ENCODE measurements at regions not wholly inside any gene's neighbourhood (a gene's known extent, or its start where the extent isn't known, plus 50 kb on each side); places are given as distances from the start of the nearest gene placed in this dataset.
"Not testable (repeated sequence)": the region's sequence is repeated elsewhere in the genome, so short reads cannot be mapped to it uniquely, and the experiment has no call there.

DNA sequence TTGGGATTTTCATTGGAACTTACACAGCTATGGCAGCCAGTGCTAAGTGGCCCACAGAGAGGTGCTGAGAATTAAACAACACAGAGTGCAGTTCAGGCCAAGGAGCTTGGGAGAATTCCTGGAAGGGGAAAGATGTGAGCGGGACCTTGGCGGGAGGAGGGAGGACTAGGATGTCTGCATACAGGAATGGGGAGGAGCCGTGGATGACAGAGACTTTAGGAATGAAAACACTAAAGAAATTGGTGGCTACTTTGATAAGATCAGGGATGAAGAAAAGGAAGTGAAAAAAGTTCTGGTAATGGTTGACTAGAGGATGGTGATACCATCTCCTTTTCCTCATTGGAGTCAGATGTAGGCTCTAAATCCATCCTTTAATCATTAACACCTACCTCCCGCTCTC lies 234.2 kb upstream of the FZD8 start:
- DNase-seq = no peak

DNA sequence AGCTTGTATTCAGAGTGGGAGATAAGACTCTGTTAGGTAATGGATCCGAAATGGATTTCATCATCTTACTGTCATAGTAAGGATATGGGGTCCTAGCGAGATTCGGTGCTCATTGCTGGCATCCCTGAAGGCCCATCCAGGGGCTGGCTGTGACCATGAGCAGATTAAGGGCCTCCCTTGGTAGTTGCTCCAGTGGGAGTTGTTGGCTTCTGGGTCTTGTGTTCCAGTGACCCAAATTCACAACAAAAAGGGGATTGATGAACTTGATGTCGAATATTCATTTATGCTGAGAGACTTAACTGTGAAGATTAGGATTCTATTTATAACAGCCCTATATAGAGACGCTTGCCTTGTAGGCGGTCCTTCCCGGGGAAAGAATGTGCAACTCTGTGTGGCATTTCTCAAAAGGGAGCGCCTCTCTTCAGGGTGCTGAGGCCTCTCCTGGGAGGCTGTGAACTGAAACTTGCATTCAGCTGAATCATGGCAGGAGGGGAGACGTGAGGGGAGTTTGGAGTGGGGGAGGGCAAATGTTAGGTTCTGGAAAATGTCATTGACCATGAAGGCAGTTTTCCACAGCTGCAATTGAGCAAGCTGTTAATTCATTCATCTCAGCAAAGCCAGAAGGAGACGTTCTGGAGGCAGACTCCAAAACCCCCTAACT lies 233.1 kb upstream of the FZD8 start:
- DNase-seq = no peak

DNA sequence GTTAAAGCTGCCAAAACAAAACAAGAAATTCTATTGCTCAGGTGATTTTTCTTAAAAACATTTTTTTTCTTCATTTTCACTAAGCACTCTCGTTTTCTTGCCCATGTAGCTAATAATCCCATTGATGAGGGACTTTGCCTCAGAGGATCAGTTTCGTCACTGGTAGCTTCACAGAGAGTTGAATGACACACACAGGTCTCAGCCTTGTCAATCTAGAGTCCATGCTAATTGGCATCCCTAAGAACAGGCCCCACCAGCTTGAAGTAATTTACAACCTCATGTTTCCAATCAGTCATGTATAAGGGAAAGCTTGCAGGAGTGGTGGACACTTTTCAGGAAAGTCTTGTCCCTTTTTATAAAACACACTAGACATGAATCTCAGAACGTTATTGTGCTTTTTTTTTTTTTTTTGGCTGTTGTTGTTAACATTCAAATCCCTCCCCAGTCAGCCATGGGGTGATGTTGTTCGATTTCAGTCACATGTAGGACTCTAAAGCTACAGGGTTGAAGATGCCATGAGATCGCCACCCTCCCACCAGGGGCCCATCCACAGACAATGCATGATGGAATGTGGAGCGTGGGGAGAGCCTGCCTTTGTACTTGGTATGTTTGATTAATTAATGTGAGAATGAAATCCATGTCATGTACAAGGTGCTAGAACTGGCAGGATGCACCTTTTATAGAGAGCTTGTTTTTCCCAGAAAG lies 232.4 kb upstream of the FZD8 start:
- DNase-seq = no peak

DNA sequence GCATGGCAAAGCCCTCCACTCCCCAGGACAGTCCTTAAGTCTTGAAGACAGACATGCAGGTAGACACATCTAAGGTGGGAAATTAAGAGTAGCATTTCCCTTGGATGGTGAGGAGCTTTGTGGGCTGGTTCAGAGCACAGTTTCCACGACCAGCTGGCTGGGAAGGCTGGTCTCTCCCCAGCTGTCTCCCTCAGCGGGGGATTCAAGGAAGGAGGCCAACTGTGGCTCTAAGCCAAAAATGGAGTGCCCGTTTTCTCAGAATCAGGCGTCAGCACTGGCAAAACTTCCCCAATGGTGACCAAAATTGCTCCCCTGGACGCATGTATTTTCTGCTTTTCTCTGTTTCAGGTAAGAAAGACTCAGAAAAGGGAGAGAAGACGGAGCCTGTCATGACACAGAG lies 230.6 kb upstream of the FZD8 start:
- no peak for DNase-seq

DNA sequence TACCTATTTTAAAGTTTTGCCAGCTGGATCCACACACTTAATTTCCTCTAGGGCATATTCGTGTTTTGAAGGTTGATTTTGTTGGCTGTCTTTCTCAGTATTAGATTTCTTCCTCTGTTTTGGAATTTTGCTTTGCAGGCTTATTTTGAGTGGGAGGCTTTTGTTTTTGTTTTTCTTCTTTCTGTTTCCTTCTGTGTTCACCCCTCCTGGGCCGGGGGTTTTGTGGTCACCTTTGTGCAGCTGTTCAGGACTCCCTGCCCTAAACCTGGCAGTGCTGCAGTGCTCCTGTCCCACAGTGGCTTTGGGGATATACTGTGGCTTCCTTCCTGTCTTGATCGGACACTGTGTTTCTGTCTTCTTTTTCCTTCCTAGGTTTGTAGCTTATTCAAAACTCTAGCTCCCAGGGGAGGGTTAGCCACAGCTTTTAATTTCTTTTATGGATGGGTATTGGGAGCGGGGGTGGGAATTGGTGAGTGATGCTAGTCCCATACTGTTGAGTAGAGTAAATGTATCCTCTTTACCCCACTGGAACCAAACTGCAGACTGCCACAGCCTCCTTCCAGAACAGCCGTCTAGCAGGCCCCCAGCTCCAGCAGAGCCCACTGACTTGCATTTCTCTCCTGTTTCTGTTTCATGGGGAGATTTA lies 228.7 kb upstream of the FZD8 start:
- no peak for DNase-seq

DNA sequence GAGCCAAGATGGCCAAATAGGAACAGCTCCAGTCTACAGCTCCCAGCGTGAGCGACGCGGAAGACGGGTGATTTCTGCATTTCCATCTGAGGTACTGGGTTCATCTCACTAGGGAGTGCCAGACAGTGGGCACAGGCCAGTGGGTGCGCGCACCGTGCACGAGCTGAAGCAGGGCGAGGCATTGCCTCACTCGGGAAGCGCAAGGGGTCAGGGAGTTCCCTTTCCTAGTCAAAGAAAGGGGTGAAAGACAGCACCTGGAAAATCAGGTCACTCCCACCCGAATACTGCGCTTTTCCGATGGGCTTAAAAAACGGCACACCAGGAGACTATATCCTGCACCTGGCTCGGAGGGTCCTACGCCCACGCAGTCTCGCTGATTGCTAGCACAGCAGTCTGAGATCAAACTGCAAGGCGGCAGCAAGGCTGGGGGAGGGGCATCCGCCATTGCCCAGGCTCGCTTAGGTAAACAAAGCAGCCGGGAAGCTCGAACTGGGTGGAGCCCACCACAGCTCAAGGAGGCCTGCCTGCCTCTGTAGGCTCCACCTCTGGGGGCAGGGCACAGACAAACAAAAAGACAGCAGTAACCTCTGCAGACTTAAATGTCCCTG lies 216.7 kb upstream of the FZD8 start:
- not testable (repeated sequence) for DNase-seq

DNA sequence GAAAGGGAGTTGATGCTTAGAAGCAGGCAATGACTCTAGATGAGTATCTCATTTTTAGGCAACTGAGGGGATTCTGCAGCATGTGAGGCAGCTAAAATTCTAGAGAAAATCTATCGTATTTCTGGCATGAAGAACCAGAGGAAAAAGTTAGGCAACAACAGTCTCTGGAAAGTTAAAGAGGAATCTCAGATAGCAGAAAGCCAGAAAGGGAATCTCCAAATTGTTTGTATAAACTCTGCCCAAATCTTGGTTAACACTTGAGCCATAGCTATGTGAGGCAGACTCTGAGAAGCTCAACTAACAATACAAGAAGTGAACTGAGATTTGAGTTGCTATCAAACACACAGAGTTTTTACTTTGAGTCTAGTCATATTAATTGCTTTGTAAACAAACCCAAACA lies 215.8 kb upstream of the FZD8 start:
- no peak for DNase-seq

DNA sequence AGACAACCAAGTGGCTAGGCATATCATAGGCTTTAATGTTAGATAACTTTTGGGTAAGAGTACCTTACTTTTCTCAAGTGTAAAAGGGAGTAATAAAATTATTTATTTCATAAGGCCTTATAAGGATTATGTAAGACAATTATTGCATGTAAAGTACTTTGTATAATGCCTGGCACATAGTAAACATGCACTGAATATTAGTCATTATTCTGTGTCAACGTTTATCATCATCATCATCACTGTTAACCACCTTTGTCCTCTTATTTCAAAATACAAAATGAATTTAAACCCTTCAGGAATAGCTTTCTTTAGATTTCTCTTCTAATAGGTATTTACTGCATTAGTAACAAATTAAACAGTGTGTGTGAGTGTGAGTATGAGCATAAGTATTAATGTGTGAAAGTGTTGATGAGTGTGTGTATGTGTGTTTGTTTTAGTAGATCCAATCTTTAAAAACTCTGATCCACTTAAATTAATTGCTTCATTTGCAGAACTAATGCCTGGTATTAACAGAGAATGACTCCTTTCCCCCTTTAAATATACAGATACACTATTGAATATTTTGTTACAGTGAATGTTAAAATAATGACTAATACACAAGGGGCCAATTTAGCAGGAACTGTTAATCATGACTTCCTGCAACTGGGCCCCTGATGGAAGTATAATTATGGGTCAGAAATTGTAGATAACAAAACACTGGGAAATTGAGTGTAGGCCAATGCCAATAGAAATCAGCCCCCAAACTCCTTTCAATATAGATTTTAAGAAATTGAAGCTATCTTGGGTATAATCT lies 213.3 kb upstream of the FZD8 start:
- no peak for DNase-seq

DNA sequence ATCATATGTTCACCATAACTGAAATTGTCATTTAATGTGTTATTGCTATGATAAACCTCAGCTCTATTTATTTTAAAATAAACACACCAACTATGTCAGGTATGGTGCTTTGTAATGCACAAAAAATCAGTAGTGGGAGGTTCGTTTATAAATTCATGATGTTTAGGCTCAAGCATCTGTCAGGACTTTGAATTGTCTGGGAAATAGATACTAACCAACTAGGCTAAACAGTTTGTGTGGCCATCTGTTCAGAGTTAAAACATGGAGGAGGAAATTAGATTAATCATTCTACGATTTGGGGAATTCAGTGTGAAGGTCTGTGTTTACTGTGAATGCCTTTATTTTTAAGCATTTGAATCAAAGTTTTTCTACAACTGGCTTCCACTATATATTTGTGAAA lies 212.6 kb upstream of the FZD8 start:
- no peak for DNase-seq

DNA sequence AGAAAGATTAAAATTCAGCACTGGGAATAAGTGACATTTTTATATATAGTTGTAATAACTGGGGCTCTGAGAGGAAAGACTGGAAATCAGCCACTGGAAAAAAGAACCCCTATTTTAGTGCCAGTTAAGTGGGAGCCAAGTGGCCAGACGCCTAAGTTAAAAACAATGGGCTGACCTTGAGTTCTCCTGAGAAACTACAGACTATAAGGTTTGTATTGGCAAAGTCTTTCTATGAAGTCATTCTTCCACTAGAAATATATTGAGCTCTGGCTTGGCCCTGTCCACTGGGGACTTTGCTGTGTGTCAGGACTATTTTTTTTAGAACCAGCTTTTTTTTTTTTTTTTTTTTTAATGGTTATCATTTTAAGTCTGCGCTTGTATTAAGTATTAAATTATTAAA lies 210.6 kb upstream of the FZD8 start:
- DNase-seq = no peak

DNA sequence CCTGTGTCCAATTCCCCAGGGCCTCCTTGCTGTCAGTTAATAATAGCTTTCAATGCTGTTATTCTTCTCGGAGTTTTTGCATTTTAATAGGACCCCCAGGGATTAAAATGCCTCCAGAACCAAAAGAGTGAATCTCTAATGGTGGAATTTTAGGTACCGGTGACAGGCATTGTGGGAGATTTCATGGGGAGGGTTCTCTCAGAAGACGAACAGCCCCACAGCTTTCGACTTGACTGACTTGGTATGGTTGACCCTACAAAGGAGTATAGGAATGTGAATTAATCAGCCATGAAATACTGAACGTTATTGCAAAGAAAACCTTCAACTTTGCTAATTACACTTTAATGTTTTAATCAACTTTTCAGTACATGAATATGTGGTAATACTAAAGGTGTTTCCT lies 206.3 kb upstream of the FZD8 start:
- DNase-seq = no peak

DNA sequence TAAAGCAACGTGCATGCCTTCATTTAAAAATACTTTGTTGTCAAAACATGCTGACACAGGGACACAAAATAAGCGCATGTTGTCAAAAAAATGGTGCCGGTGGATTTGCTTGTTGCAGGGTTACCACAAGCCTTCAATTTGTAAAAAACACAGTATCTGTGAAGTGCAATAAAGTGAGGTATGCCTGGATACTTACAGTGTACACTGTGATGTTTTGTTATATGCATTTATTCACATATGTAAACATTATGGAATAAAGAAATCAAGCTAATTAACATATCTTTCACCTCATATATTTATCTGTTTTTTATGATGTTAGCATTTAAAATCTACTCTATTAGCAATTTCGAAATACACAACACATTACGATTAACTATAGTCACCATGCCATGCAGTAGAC lies 202.6 kb upstream of the FZD8 start:
- DNase-seq = no peak

DNA sequence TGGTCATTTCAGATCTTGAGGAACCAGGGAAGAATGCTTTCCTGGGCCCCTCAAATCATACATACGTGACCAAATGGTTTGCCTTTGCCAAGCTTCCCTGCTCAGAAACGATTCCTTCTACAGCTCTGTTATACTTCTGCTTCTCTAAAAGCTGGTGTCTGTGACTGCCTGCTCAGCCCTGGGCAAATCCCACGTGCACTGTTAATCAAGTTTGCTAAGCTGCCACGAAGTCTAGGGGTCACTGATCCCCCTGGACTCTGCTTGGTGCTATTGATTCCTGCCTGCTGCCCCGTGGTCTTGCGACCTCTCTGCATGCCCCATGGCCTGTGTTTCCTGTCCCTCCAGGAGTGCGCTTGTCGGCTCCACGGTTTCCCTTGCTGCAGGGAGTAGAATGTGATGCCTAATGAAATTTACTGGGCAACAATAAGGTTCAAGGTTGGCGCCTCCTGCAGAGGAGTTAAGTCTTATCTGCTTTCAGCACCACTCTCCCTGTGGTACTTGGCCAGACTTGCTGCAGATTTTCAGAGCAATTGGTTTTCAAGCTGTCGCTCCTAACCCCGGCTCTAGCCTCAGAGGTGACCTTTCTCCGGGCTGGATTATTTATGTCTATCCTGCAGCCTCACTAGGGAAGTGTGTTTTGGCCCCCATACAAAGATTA lies 201.6 kb upstream of the FZD8 start:
- DNase-seq = no peak

DNA sequence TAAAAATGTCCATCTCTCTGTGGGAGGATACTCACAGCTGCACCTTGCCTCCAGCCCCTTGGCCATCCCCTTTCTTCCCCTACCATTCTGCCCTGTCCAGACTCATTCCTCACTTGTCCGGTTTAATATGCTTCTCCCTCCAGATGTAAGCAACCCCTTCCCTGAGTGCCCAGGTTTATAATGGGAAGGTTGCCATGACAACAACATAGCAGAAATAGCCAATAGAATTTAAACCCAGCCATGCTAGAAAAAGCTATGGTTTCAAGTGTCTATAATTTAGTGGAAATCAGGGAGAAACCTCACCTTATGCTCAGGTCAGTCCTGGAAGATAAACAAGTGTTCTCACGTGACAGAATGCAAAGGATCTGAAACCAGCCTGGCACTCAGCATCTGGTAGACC lies 196.0 kb upstream of the FZD8 start:
- DNase-seq = no peak

DNA sequence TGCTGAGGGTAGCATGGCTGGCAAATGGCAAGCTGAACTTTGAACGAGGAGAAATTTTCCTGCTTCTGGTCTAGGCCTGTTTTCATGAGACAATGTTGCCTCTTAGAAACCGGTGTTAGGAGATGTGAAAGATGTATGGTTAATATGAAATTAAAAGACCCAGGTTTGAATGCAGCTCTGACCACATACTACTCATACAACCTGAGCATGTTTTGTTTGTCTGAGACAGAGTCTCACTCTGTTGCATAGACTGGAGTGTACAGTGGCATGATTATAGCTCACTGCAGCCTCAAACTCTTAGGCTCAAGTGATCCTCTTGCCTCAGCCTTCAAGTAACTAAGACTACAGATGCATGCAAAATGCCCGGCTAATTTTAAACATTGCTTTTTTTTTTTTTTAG lies 193.4 kb upstream of the FZD8 start:
- DNase-seq = no peak

DNA sequence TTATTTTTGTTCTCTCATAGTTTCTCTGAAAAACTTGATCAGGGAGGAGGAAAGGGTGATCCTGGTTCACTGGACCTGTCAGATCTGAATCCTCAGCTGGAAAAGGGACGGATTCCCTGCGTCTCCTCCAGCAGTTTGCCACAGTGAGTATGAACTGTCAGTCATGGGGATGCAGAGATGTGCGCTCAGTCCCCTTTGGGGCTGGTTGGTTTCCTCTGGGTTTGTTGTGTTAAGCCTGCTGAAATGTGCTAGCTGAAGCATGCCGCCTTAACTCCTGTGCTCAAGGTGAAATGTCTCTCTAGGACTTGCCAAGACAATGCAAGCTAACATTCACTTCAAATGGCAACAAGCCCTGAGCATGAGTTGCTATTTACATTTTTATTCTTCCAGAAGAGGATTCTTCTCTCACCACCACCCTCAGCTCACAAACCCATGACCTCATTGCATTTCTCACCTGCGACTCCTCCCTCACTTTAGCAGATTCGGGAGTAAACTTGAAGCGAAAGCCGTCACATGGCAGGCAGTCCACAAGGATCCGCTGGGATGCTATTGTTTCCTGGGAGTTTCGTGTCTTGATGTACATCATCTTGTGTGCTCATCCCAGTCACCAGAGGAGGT lies 192.9 kb upstream of the FZD8 start:
- no peak for DNase-seq

DNA sequence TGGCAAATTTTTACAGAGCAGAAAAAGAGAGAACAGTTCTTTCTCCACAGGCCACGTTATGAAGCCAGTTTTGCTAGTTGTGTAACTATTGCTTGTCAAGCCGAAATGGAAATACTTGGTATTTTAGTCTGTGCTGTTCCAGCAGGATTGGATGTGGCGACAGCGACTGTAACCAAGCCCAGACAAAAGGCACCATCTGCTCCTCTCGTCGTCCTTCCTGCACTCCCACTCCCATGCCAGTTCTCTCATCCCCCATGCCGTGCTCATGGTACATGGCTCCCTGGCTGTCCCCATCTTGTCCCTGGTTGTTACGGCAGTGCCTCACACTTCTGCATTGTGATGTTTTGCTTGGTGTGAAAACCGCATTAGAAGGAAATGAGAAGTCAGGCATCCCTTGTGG lies 185.7 kb upstream of the FZD8 start:
- no peak for DNase-seq

DNA sequence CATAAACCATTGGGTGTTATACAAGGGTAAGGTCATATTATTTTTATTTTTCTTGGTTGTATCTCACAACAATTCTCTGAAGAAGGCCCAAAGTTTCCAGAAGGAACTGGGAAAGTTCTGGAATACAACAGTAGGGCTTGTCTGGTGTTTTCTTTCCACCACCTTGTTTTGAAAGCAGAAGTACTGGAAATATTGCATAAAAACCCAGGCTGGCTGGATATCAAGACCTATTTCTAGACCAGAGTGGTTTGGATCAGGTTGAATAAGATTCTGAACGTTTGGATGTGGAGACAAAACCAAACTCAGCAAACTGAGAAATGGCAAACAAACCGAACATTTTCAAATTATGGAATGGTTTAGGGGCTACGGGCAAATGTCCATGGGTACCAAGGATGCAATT lies 182.6 kb upstream of the FZD8 start:
- DNase-seq = no peak

DNA sequence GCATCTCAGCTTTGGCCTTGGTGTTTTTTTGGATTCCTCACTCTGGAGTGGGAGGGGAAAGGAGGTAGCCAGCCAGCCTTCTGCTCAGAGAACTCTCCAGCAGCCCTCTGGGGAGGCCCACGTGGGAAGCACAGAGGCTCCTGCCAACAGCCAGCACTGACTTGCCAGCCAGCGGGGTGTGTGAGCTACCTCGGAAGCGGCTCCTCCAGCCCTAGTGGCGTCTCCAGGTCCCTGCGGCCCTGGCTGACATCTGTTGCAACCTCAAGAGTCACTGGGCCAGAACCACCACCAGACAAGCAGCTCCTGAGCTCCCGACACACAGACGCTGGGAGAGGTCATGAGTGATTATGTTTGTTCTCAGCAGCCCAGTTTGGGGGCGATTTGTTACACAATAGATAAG lies 180.2 kb upstream of the FZD8 start:
- no peak for DNase-seq

DNA sequence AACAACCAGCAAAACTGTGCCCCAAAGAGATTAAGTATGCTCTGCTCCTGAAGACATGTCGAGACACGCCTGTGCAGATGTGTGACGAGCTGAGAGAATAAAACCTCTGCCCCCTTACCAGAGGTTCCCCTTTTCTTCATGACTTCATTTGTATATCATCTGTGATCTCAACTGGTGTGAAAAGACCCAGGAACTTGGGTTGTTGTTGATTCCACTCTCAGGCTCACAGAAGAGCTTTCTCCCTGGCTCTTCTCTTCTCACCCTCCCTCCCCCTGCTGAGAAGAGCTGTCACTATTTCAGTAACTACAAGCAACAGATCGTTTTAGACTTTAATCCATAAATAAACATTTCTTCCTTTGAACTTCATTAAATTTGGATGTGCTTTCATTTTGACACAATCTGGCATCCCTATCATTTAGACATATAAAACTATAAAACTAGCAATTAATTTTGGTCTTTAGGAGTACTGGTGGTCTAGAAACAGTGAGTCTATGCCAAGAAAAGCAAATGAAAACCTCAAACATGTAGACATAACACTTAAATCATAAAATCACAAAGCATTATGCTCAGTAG lies 179.3 kb upstream of the FZD8 start:
- DNase-seq = no peak

DNA sequence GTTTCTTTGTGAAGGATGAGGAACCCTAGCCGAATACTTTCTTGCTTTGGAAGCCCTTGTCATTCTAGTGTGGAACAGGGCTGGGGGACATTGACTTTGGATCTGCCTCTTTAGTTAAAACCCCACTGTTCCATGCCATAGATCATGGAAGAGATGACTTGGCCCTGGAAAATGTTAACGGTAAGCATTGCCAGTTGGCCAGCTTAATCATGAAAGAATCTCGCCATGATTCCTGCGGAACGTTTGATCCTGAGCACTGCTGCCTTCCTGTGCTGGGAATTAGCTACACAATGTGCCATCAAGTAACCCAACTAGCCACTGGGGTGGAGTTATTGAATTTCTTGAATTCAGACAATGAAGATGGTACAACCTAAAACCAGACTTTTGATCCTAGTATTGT lies 177.6 kb upstream of the FZD8 start:
- DNase-seq = no peak

DNA sequence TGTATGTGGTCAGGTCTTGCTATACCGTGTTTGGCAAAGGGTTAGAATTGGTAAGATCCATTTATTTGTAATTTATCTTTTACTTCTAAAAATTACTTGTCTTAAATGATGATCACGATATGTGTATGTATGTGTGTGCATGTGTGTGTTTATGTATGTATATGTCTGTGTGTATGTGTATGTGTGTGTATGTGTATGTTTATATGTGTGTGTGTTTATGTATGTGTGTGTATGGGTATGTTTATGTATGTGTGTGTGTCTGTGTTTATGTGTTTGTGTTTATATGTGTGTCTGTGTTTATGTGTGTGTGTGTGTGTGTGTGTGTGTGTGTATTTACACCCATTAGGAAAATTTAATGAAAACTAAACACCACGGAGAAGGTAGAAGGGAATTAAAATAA lies 176.9 kb upstream of the FZD8 start:
- DNase-seq = no peak

All from activated T-cell treated with anti-CD3 and anti-CD28 coated beads, Interleukin-2, amount 50 U/mL, for 48 hours (primary cell).